Heart right ventricle (tissue), 16 donors: ENCODE measurements at regions not wholly inside any gene's neighbourhood (a gene's known extent, or its start where the extent isn't known, plus 50 kb on each side); places are given as distances from the start of the nearest gene placed in this dataset.

Experiments
- ATAC-seq, 8 donors: fragments of 200-7000 bp; cut with Tn5 transposase; one replicate each; pipeline ENCODE4 v1.9.1; 2020; ENCODE audit warnings: mild to moderate bottlenecking in 8 of 8, moderate library complexity in 8 of 8, moderate number of reproducible peaks in 1 of 8
- DNase-seq, 2 donors: peaks; one replicate each; pipeline ENCODE4 v3.0.0-alpha.2; 2020
- H3K27ac ChIP-seq, 10 donors: fragments of 200-600 bp; sonication (generic) in 2 of 10; one replicate each; pipeline versions ENCODE4 v1.5.0 to v1.8.0; 2020 to 2022; ENCODE audit warnings: mild to moderate bottlenecking in 3 of 10
- H3K27me3 ChIP-seq, 7 donors: fragments of 200-600 bp; one replicate each; pipeline ENCODE4 v1.8.0; 2021 to 2022; ENCODE audit warnings: mild to moderate bottlenecking in 2 of 7
- H3K36me3 ChIP-seq, 9 donors: fragments of 200-600 bp; sonication (generic) in 1 of 9; one replicate each; pipeline versions ENCODE4 v1.5.0 to v1.8.0; 2020 to 2022; ENCODE audit warnings: mild to moderate bottlenecking in 2 of 9
- H3K4me1 ChIP-seq, 9 donors: fragments of 200-600 bp; sonication (generic) in 1 of 9; one replicate each; pipeline versions ENCODE4 v1.5.0 to v1.8.0; 2020 to 2022; ENCODE audit warnings: mild to moderate bottlenecking in 4 of 9
- H3K4me3 ChIP-seq, 10 donors: fragments of 200-600 bp; sonication (generic) in 2 of 10; one replicate each; pipeline versions ENCODE4 v1.5.0 to v1.8.0; 2020 to 2022; ENCODE audit warnings: mild to moderate bottlenecking in 7 of 10, moderate library complexity in 2 of 10
- H3K9me3 ChIP-seq, 11 donors: fragments of 200-600 bp in 10 of 11; sonication (generic) in 2 of 11; one replicate each; pipeline versions ENCODE4 v1.5.0 to v1.8.0; 2013 to 2022; ENCODE audit warnings: mild to moderate bottlenecking in 2 of 11, control low read depth in 1 of 11, moderate library complexity in 1 of 11
- WGBS, 2 donors: extraction: QIAGEN DNeasy Blood & Tissue Kit; methylation state at CpG; one replicate each; pipeline ENCODE4 v1.1.7; 2013; ENCODE audit warnings: inconsistent platforms in 1 of 2; 5-methylcytosine and 5-hydroxymethylcytosine counted together
- intact Hi-C, 10 donors: fragments of 100-400 bp; cut with DNase I; formaldehyde crosslinking; loops; one replicate each; pipeline versions ENCODE4 v1.11.1 to v1.14.2; 2022
- TF ChIP-seq, protein P1 (sequence below), 9 donors: fragments of 200-600 bp; sonication (generic) in 2 of 9; IDR thresholded peaks; one replicate each; pipeline versions ENCODE4 v1.5.0 to v1.8.0; 2021 to 2022; ENCODE audit warnings: antibody characterized with exemption in 9 of 9, mild to moderate bottlenecking in 5 of 9, moderate library complexity in 1 of 9
- donor health status: Arrhythmogenic right ventricular cardiomyopathy.
- donor health status: ischemic (EF 13 %, LVEDD 7.1; RV severe dilation, severe dysfunction).
- donor health status: healthy with polysubstance abuse.
- donor health status: DM: no; HTN: yes; CAD: no.
- donor health status: DM: no; HTN: no; CAD: no.
- donor health status: ischemic (EF 25% LVEDD 6.9; RV normal size, moderate dysfunction).
- donor health status: ischemic (EF 25% LVEDD 5.7; RV mildly dilated, moderate dysfunction).
- donor health status: healthy.
- donor health status: DM: yes; HTN: yes; CAD: no.
- donor health status: Ischemic cardiomyopathy.
- donor health status: ischemic (EF 35%, LVEDD 5.7; RV mildly dilated, moderate dysfunction).
- donor health status: nonischemic (EF 11% LVEDD 7.7; RV severe dilation, severe dysfunction).
- donor health status: DM: yes; HTN: yes; CAD: no.
- donor health status: PGD.
- donor health status: ischemic (EF 29% LVEDD 5.4; RV normal size, mild dysfunction).
- donor health status: nonischemic (EF 23%, LVEDD 6.1; RV moderate dilation, normal function).

DNA sequence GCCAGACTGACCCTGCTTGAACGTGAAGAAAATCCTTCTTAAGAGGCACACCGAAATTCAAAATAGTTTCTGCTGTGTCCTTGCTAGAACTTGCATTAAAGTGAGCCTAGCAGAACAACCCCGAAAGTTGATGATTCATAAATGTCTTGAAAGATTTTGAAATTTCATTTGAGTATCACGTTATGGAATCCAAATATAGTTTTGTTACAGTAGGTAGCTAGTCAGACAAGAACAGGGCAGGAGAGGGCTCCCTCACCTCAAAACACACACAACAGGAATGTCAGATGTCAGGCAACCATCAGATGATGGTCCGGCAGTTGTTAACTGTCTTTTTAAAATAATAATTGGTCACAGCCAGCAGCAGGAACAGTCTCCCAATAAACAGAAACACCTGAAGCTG, 259.6 kb upstream of the GNPDA2 start:
- H3K4me1 ChIP-seq = no peaks in the 10 kb centered on the region
- DNase-seq = no peak
- ATAC-seq = no peak
- 75 to 78% methylated on average over 5 of the region's 5 CpGs for WGBS, 2 donors
- H3K4me3 ChIP-seq = no peak overlapping the region
- TF ChIP-seq, protein P1, sequence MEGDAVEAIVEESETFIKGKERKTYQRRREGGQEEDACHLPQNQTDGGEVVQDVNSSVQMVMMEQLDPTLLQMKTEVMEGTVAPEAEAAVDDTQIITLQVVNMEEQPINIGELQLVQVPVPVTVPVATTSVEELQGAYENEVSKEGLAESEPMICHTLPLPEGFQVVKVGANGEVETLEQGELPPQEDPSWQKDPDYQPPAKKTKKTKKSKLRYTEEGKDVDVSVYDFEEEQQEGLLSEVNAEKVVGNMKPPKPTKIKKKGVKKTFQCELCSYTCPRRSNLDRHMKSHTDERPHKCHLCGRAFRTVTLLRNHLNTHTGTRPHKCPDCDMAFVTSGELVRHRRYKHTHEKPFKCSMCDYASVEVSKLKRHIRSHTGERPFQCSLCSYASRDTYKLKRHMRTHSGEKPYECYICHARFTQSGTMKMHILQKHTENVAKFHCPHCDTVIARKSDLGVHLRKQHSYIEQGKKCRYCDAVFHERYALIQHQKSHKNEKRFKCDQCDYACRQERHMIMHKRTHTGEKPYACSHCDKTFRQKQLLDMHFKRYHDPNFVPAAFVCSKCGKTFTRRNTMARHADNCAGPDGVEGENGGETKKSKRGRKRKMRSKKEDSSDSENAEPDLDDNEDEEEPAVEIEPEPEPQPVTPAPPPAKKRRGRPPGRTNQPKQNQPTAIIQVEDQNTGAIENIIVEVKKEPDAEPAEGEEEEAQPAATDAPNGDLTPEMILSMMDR (IDR thresholded peaks at IDR 0.05) = no peak
- no peaks in the 10 kb centered on the region for H3K36me3 ChIP-seq
- no peaks in the 10 kb centered on the region for H3K27me3 ChIP-seq
- intact Hi-C loops = no loop called here
- H3K9me3 ChIP-seq = peaks cover 0 to 13% (median 0%) of the 10 kb centered on the region in 11 donors
- no peak overlapping the region for H3K27ac ChIP-seq

DNA sequence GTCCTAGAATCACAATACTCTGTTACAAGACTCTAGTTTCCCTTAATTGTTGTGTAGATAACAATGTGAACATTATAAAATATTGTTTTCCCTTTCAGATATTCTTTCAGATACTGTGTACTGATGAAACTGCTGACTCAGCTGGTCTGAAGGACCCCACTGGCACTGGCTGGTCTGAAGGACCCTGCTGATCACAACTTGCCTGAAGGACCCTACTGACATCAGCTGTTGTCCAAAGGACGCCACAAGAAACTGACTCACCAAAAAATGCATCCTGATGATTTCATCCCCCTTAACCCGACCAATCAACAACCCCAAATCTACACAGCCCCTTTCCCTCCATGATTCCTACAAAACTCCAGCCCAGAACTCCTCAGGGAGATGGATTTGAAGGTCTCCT, 258.8 kb upstream of the GNPDA2 start:
- TF ChIP-seq, protein P1 (IDR thresholded peaks at IDR 0.05) = no peak
- ATAC-seq (no peak), DNase-seq (no peak)
- Histone ChIP-seq H3K4me1 (no peaks in the 10 kb centered on the region), H3K9me3 (peaks cover 0 to 9% (median 0%) of the 10 kb centered on the region in 11 donors), H3K36me3 (no peaks in the 10 kb centered on the region), H3K27ac (no peak overlapping the region), H3K27me3 (no peaks in the 10 kb centered on the region), H3K4me3 (no peak overlapping the region)
- intact Hi-C loops = no loop called here
- 68 to 69% methylated on average over 2 of the region's 2 CpGs for WGBS, 2 donors

DNA sequence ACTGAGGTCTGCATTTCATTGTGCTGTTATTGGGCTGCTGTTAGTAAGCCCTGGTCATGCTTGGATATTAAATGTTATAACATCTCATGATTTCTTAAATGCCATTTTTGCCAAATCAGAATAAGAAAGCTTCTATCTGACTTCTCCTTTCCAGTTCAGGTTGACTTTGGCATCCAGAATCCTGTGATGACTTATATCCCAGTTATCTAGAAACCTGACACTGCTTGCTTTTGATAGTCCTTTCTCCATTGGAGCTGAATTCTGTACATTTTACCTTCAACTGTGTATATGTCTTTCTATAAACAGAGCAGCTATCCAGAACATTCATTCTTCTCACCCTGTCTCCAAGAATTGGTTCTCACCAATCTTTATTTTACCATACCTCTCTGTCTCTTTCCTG, 257.7 kb upstream of the GNPDA2 start:
- H3K4me1 ChIP-seq = no peaks in the 10 kb centered on the region
- no peak overlapping the region for H3K27ac ChIP-seq
- ATAC-seq (no peak), DNase-seq (no peak)
- no peak overlapping the region for H3K4me3 ChIP-seq
- TF ChIP-seq, protein P1 (IDR thresholded peaks at IDR 0.05) = no peak
- H3K27me3 ChIP-seq = no peaks in the 10 kb centered on the region
- H3K36me3 ChIP-seq = no peaks in the 10 kb centered on the region
- H3K9me3 ChIP-seq = peaks cover 0 to 5% (median 0%) of the 10 kb centered on the region in 11 donors
- intact Hi-C loops = no loop called here

DNA sequence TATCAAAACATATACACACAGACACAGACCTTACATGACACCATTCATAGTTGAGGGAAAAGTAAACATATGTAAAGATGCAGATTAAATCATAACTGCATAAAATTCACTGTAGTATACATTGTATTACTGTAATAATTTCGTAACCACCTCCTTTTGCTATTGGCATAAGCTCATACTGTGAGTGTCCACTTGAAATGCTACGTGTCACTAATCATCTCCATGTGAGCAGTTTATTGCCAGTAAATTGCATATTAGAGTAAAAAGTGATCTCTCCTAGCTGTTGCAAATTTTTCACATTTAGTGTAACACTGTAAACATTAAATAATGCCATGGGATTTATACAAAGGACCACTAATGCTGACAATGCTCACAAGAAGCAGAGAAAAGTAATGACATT, 256.7 kb upstream of the GNPDA2 start:
- ATAC-seq = no peak
- DNase-seq = no peak
- H3K36me3 ChIP-seq = no peaks in the 10 kb centered on the region
- H3K27me3 ChIP-seq = no peaks in the 10 kb centered on the region
- no peak overlapping the region for H3K27ac ChIP-seq
- no peaks in the 10 kb centered on the region for H3K4me1 ChIP-seq
- 47 to 56% methylated on average over 2 of the region's 2 CpGs for WGBS, 2 donors
- TF ChIP-seq, protein P1 (IDR thresholded peaks at IDR 0.05) = no peak
- H3K9me3 ChIP-seq = peaks cover 0 to 5% (median 0%) of the 10 kb centered on the region in 11 donors
- intact Hi-C loops = no loop called here
- no peak overlapping the region for H3K4me3 ChIP-seq

DNA sequence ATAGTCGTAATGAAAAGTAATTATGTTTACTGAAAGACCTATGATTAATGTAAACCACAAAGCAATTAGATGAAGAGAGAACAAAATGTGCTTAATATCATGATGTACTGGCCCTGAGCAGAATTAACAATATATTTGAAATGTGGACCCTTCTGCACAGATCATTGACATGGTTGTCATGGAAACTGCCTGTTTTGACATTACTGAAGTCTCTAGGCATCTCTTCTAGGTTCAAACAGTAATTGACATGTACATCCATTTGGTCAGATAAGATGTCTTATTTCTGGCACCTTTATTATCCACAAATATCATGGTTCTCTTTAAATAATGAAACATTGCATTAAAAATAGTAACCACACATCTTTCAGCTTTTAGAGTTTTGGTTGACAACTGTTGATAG, 251.7 kb upstream of the GNPDA2 start:
- intact Hi-C loops = no loop called here
- TF ChIP-seq, protein P1 (IDR thresholded peaks at IDR 0.05) = no peak
- WGBS, 2 donors = 70 to 80% methylated on average over 1 of the region's 1 CpG
- no peaks in the 10 kb centered on the region for H3K4me1 ChIP-seq
- H3K36me3 ChIP-seq = no peaks in the 10 kb centered on the region
- H3K27me3 ChIP-seq = no peaks in the 10 kb centered on the region
- H3K27ac ChIP-seq = no peak overlapping the region
- peaks cover 0 to 9% (median 0%) of the 10 kb centered on the region in 11 donors for H3K9me3 ChIP-seq
- ATAC-seq = no peak
- no peak for DNase-seq
- no peak overlapping the region for H3K4me3 ChIP-seq
